ENCODE measurements at regions not wholly inside any gene's neighbourhood (a gene's known extent, or its start where the extent isn't known, plus 50 kb on each side); places are given as distances from the start of the nearest gene placed in this dataset.

DNA sequence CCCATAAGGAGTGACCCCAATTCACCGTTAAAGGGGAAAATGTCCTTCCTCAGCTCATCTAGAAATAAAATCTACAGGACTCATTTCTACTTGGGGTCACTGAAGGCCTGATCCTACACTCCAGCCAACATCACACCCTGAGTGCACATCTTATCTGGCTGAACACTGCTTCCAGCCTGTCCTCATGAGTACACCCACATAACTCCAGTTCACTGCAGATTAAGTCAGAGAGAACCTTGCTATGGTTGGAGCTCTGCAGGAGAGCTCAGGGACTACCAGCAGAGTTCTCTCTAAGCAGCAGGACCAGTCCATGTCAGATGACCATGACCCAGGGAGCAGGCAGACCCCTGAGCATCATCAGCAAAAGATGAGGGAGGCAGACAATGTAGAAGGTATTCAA is 126.9 kb upstream of the MAP3K1 start:
- H4K20me1 ChIP-seq (ENCODE audit: control insufficient read depth, insufficient read depth, insufficient read length), result no peaks in the 10 kb centered on the region
- no peak overlapping the region for H4K8ac ChIP-seq (replicated peaks; ENCODE audit: insufficient read length, low read depth, low read length)
- no peak overlapping the region for H3K9ac ChIP-seq (ENCODE audit: extremely low read depth, insufficient read length, low read length)
- H2BK5ac ChIP-seq (ENCODE audit: insufficient read length, low read length), result no peak overlapping the region
- no peak overlapping the region for H2BK20ac ChIP-seq (ENCODE audit: low read depth, low read length, poor library complexity, severe bottlenecking)
- no peaks in the 10 kb centered on the region for H3K23me2 ChIP-seq (ENCODE audit: insufficient read length, low read depth, low read length, poor library complexity, severe bottlenecking)
- no peaks in the 10 kb centered on the region for H3K9me3 Mint-ChIP-seq
- no peaks in the 10 kb centered on the region; the same call in 1 of the 2 replicates for H3K4me1 ChIP-seq (ENCODE audit: insufficient read depth, low read length)
- H3K36me3 Mint-ChIP-seq (ENCODE audit: insufficient read depth in 1 of 3, low read depth in 3 of 3), result no peaks in the 10 kb centered on the region
- H3K9me3 ChIP-seq (ENCODE audit: control insufficient read depth, low read depth, low read length), result no peaks in the 10 kb centered on the region
- H3T11ph ChIP-seq (ENCODE audit: low read length), result no peak overlapping the region
- H3K14ac ChIP-seq (ENCODE audit: insufficient read depth, low read length), result no peak overlapping the region
- DNase-seq, result no peak
- H3K27me3 ChIP-seq (ENCODE audit: insufficient read depth, low read length), result no peaks in the 10 kb centered on the region
- H3K4ac ChIP-seq (ENCODE audit: low read depth, low read length), result no peak overlapping the region
- no peaks in the 10 kb centered on the region for H3K79me2 ChIP-seq (ENCODE audit: insufficient read depth, low read length)
- no peak overlapping the region for H3K18ac ChIP-seq (ENCODE audit: insufficient read length, low read depth, low read length)
- H2BK15ac ChIP-seq (ENCODE audit: low read depth, low read length), result no peak overlapping the region
- peaks cover 17 to 18% of the 10 kb centered on the region in 2 experiments for H3K4me1 Mint-ChIP-seq
- H3K4me3 Mint-ChIP-seq, result no peak overlapping the region; a peak in 1 of 5 replicates
- no peak overlapping the region for H2AFZ ChIP-seq (ENCODE audit: low read length)
- H3K27ac ChIP-seq (ENCODE audit: insufficient read length, low read depth, low read length), result no peak overlapping the region
- H3K4me2 ChIP-seq (ENCODE audit: insufficient read depth, insufficient read length, low read length), result no peak overlapping the region
- WGBS (ENCODE audit: extremely low coverage, insufficient read length, low lambda C conversion rate), result no CpG with 5 or more reads among the region's 1 CpG
- H3K27me3 Mint-ChIP-seq (ENCODE audit: low read depth), result no peaks in the 10 kb centered on the region
- no peak for TF ChIP-seq CTCF (conservative IDR thresholded peaks at IDR 0.05)
- H2BK12ac ChIP-seq (ENCODE audit: insufficient read length, low read depth, low read length), result no peak overlapping the region
- H2AK5ac ChIP-seq (ENCODE audit: insufficient read length, low read length), result no peak overlapping the region
- no peak overlapping the region for H4K91ac ChIP-seq (ENCODE audit: insufficient read length, low read depth, low read length)
- peak overlapping the region in 2 of 3 experiments; percentile 42 to 58; a peak in 2 of 7 replicates for H3K27ac Mint-ChIP-seq
- no peak overlapping the region for H3K56ac ChIP-seq (ENCODE audit: insufficient read length, low read depth, low read length)
- no peak overlapping the region for H3K23ac ChIP-seq (ENCODE audit: insufficient read length, low read depth, low read length)
- H2BK120ac ChIP-seq (ENCODE audit: low read depth, low read length, poor library complexity, severe bottlenecking), result no peak overlapping the region
- H4K5ac ChIP-seq (ENCODE audit: insufficient read length, low read depth, low read length), result no peak overlapping the region
- H3K79me1 ChIP-seq (ENCODE audit: insufficient read depth, low read depth, low read length, poor library complexity, severe bottlenecking), result no peaks in the 10 kb centered on the region

Data from H9 (cell line).